Stimulated activated CD4-positive, alpha-beta T cell treated with anti-CD3 and anti-CD28 coated beads, Interleukin-1b, Interleukin-23, amount 100 ng/mL, for 4 hours (primary cell): ENCODE measurements at regions not wholly inside any gene's neighbourhood (a gene's known extent, or its start where the extent isn't known, plus 50 kb on each side); places are given as distances from the start of the nearest gene placed in this dataset.
"Not testable (repeated sequence)": the region's sequence is repeated elsewhere in the genome, so short reads cannot be mapped to it uniquely, and the experiment has no call there.

ENCODE experiments used
- DNase-seq, 2 donors: peaks; one replicate each; pipeline ENCODE4 v3.0.0-alpha.2; 2020; ENCODE audit warnings: low read depth in 2 of 2

DNA sequence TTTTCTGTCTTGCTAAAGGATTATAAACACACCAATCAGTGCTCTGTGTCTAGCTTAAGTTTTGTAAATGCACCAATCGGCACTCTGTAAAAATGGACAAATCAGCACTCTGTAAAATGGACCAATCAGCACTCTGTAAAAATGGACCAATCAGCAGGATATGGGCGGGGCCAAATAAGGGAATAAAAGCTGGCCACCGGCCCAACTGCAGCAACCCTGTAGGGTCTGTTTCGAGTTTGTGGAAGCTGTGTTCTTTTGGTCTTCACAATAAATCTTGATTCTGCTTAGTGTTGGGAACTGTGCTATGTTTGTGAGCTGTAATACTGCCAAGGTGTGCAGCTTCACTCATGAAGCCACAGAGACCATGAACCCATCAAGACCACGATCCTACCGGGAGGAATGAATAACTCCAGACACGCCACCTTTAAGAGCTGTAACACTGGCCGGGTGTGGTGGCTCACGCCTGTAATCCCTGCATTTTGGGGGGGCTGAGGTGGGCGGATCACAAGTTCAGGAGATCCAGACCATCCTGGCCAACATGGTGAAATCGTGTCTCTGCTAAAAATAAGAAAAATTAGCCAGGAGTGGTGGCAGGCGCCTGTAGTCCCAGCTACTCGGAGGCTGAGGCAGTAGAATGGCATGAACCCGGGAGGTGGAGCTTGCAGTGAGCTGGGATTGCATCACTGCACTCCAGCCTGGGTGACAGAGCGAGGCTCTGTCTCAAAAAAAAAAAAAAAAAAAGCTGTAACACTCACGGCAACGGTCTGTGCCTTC lies 133.0 kb upstream of the GDF10 start:
- not testable (repeated sequence) for DNase-seq

DNA sequence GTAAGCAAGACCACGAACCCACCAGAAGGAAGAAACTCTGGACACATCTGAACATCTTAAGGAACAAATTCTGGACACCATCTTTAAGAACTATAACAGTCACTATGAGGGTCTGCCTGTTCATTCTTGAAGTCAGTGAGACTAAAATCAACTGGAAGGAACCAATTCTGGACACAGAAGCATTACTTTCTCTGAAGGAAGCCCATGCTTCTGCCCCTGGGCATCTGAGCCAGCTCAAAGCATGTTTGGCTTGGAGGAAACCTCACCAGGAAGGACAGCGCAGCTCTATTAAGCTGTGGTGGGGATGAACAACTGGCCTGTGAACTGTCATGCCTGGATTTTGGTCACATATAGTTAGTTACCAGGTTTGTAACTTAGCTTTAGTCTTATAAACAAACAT lies 132.4 kb upstream of the GDF10 start:
- no peak for DNase-seq

- no peak for DNase-seq
Observed at GRCh38 chr10:47169581-47169980, 130.4 kb upstream of the GDF10 start.

GRCh38 chr10:47173929-47174442 lies 126.0 kb upstream of the GDF10 start:
- no peak for DNase-seq

DNA sequence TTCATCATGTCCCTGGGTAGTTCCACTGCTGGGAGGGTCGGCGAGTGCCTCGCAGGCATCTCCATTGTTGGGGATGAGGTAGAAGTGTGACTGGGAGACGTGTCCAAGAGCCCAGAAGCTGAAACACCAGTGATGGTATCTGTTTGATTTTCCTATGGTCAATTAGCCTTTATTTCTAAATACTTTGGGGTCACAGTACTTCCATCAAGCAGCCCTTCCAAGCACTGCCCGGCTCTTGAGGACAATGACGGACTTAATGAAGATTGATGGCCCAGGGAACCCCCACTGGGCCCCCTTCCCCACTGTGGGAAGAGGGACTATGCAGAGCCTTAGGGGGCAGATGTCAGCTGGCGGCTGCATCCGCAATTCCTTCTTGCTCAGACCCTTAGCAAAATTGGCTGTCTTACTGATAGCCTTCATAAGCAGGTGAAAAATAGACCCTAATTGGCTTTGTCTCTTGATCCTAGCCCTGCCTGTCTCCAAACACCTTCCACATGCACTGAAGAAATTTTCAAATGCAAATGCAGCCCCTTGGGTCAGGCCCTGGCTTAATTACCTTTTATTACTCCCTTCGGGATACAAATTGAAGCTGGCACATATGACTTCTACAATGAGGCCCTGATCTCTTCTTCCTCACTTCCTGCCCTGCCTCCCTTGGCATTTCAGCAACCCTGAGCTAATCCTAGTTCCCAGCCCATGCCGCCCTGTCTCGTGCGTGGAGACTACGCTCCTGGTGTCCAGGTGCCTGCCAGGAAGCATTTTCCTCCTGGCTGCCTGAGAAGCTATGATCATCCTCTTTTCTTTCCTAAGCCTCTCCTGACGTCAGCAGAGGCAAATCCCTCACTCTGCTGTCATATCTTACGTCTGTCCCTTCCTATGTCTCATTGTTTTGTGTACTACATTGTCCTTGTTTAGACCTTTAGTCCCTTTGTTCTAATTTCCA lies 124.5 kb upstream of the GDF10 start:
- DNase-seq: no peak

DNA sequence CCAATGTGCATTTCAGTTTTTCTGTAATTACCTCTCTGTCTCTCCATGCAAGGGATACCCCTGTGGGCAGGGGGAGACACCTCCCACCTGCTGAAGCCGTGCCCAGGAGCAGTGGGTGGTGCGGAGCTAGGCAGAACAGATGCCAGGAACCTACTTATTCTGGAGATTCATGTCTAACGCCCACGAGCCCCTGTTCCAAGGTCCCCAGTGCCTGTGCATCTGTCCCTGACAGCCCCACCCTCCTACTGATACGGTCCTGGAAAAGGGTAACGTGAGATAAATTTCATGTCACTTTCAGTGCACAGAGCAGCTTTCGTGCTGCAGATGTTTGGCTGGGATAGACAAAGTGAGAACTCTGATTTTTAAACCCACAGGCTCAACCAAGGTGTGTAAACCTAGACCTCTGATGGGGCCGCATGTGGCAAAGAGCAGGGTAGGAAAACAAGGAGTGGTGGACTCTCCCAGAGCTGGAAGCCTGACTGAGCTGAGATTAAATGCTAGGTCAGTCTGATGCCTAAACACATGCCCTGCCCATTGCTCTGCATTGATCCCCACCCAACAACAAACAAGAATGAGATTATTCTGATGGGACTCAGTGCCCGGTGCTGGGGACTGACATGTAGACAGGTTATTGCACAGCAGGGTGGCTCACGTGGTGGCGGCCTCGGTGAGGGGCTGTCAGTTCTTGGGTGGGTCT lies 123.6 kb upstream of the GDF10 start:
- no peak for DNase-seq

GRCh38 chr10:47176903-47177868 lies 122.8 kb upstream of the GDF10 start:
- DNase-seq: no peak

- DNase-seq: no peak
Observed at GRCh38 chr10:47178537-47179290, 121.3 kb upstream of the GDF10 start.

DNA sequence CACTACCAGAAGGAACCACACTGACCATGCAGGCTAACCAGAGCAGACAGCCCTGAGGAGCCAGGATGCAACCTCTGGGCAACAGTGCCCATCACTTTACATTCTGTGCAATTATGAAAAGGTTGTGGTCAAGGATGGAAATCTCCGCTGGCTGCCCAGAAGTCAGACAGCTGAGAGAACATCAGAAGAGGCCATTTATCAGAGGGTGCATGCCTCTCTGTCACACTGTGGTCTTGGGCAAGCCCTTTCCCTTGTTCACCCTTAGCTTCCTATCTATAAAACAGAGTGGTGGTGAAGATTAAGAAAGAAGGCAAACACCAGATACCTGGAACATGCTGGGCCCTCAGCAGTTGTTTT lies 120.7 kb upstream of the GDF10 start:
- DNase-seq: no peak

- DNase-seq: no peak
Observed at GRCh38 chr10:47181052-47181849, 118.7 kb upstream of the GDF10 start.

DNA sequence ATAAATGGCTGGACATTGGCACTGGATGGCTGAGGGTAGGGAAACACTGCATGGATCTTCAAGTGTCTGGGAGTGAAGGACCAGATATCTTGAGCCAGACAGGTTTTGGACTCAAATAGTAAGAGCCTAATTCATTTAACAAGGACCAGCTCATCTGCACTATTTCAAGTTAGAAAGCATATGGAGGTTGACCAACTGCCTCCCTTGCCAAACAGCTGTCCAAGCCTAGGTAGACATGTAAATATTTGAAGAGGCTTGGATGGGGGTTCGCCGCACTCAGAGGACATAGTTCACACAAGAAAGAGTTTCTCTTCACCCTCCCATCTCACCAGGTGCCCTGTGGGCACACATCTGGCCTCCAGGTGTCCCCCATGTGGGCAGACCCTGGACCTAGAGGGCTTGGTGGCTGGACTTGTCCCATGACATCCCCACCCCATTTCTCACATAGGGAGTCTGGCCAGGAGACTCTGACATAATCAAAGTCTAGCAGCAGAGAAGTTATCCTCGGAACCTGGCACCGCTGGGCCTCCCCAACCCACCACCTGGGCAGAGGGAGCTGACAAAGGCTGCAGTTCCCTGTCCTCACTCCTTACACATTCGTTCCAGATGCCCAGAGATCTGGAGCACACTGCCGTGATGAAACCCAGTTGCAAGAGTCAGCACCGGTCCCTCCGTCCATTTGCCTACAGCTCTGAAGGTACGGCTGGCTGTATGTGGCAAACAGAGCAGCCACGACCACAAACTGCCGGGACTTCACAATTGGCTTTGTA lies 116.9 kb upstream of the GDF10 start:
- no peak for DNase-seq

GRCh38 chr10:47183704-47184041 lies 116.3 kb upstream of the GDF10 start:
- no peak for DNase-seq

GRCh38 chr10:47184273-47184672 lies 115.7 kb upstream of the GDF10 start:
- no peak for DNase-seq

GRCh38 chr10:47184724-47185330 lies 115.2 kb upstream of the GDF10 start:
- no peak for DNase-seq

- DNase-seq: no peak
Observed at GRCh38 chr10:47186941-47187340, 113.1 kb upstream of the GDF10 start.

DNA sequence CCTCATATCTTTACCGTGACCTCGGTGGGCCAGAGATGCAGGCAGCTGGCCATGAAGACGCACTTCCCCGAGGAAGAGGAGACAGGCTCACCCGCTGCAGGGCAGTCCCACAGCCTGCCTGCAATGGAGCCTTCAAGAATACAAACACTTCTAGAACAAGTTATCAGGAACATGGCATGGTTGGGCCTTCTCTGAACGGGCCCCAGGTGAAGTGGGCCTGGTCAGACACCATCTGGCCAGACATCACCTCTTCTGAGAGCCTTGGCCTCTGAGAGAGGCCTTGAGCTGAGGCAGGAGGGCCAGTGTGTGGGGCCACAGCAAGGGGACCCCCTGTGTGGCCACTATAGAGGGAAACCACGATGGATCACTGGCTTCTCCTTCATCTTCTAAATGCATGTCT lies 112.4 kb upstream of the GDF10 start:
- DNase-seq: no peak

DNA sequence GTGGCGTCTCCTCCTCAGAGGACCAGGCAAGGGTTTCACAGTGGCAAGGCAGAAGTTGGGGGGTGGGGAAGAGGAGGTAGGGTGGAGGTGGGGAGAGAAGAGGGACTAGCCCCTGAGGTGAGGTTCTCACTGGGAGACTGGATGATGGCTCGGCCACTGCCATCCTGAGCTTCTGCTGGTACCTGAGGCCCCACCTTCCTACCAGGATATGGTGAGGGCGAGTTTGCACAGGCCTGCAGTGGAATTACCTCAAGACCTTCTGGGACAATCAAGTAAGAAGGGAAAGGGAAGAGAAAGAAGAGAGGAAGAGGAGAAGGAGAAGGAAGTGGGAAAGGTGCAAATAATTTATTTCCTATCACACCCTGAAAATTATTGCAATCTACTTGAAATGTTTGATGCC lies 111.8 kb upstream of the GDF10 start:
- DNase-seq: no peak

- DNase-seq: no peak
Observed at GRCh38 chr10:47189802-47190201, 110.2 kb upstream of the GDF10 start.
